DOHH2 (cell line): ENCODE measurements at regions not wholly inside any gene's neighbourhood (a gene's known extent, or its start where the extent isn't known, plus 50 kb on each side); places are given as distances from the start of the nearest gene placed in this dataset.

Source experiments
- CTCF ChIP-seq: fragments of 200-600 bp; sonication (generic); IDR thresholded peaks from one replicate; pipeline ENCODE4 v1.5.1; 2014; ENCODE audit warnings: antibody characterized with exemption, mild to moderate bottlenecking, low read depth, low read length; ENCODE audit not compliant: poor library complexity, severe bottlenecking
- EZH2phosphoT487 ChIP-seq: fragments of 200-600 bp; sonication (generic); IDR thresholded peaks from 2 replicates; pipeline ENCODE4 v1.6.1; 2017; ENCODE audit warnings: borderline replicate concordance, mild to moderate bottlenecking, antibody characterized with exemption, low read length, moderate library complexity, mixed read lengths

- TF ChIP-seq CTCF (no peak), EZH2phosphoT487 (no peak)
Measured at GRCh38 chr4:113837397-113837796, 75.9 kb upstream of the CAMK2D start.
